ENCODE measurements at regions not wholly inside any gene's neighbourhood (a gene's known extent, or its start where the extent isn't known, plus 50 kb on each side); places are given as distances from the start of the nearest gene placed in this dataset.
"Not testable (repeated sequence)": the region's sequence is repeated elsewhere in the genome, so short reads cannot be mapped to it uniquely, and the experiment has no call there.

DNA sequence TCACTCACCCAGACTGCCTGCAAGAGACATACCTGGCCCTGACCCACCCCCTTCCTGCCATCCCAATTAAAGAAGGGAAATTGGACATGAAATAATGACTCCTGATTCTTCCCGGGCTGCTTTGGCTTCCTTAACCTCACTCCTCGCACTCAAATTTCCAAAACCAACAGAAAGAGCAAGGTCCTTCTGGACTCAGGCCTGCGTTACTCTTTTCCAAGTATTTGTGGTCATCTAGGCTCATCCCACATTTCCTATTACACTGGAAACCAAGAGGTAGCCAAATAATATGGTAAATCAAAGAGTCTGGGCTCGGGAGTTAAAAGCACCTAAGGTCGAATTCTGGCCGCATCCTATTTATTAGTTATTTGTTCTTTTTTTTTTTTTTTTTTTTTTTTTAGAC is 359.3 kb downstream of the NPIPA8 start:
- DNase-seq = no peak

GRCh38 chr16:17972460-17972943 is 364.0 kb downstream of the NPIPA8 start:
- DNase-seq = no peak

DNA sequence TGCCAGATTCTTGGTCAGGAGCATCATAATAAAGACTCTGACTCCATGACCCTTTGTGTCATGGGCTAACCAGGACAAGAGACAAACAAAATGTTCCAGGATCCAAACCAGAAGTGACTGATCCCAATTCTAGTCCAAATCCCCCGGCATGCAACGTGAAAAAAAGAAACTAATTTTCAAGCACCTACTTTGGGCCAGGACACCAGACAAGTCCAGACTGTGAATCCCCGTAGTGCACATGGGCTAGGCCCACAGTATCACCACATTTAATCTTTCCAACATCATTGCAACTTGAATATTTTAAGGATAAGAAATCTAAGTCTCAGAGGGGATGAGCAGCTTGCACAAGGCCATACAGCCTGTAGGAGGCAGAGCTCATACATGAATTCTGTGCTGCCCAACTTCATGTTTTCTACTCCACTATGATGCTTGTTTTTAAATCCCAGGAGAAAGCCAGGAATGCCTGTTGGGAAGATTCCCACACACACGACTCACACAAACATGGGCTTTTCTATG is 365.7 kb downstream of the NPIPA8 start:
- DNase-seq = no peak

- no peak for DNase-seq
Observed at GRCh38 chr16:17970157-17970765, 366.3 kb downstream of the NPIPA8 start.

GRCh38 chr16:17965133-17965900 is 371.2 kb downstream of the NPIPA8 start:
- no peak for DNase-seq

DNA sequence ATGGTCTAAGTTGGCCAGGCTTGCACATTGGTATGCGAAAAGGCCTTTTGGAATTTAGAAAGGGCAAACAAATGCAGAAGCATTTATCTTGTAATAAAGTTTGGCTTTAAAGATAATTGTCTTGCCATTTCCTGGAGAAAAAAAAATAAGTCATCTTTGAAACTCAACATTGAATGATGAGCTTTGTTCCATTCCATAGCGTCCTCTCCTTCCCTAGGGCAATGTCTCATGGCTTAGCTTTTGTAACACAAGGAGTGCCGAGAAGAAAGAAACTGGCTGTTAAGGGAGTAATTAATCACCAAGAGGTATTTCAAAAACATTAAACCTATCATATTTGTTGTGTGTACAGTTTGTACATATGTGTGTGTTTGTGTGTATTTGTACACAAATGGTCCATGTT is 372.3 kb downstream of the NPIPA8 start:
- DNase-seq = no peak

GRCh38 chr16:17963185-17963836 is 373.2 kb downstream of the NPIPA8 start:
- no peak for DNase-seq

DNA sequence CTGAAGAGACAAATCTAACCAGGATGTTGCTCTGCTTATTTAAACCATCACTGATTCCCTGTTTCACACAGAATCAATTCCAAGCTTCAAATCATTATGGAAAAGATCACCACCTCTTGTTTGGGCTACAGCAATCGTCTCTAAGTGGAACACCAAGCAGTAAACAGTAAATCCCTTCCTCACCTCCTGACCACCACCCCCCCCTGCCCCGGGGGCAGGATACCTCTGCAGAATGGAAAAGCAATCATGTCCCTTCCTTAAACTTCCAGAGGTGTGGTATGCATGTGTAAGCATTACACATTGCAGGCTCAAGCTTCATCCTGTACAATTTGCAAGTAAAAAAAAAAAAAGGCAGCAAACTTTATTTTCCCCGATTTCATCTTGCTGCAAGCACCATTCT is 373.8 kb downstream of the NPIPA8 start:
- no peak for DNase-seq

GRCh38 chr16:17961822-17962221 is 374.7 kb downstream of the NPIPA8 start:
- DNase-seq = not testable (repeated sequence)

DNA sequence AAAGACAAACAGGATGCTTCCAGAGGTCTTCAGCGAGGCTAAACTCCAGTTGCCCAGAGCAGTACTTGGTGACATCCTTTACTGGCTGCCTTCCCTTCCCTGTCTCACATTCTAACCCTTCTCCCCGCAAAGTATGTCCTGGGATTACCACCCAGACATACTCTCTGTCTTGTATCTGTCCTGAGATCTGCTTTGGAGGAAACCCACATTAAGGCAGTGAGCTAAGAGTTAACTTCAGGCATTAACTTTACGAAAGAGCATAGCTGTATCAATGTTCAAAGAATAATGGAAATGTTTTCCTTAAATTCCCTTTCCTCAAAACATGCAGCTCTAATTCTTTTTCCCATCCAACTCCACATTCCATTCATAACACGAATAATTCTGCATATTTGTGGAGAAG is 385.2 kb downstream of the NPIPA8 start:
- no peak for DNase-seq

DNA sequence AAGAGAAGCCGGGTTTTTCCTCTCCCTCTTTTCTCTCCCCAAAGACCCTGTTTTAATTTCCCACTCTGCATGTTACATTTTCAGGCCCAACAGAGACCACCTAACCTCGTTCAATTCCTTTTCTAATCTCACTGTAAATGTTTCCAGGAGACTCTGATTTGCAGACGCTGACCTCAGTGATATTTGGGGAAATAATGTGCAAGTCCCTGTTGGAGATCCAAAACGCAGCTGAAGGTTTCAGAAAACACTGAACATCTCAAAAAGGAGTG is 386.6 kb downstream of the NPIPA8 start:
- no peak for DNase-seq

DNA sequence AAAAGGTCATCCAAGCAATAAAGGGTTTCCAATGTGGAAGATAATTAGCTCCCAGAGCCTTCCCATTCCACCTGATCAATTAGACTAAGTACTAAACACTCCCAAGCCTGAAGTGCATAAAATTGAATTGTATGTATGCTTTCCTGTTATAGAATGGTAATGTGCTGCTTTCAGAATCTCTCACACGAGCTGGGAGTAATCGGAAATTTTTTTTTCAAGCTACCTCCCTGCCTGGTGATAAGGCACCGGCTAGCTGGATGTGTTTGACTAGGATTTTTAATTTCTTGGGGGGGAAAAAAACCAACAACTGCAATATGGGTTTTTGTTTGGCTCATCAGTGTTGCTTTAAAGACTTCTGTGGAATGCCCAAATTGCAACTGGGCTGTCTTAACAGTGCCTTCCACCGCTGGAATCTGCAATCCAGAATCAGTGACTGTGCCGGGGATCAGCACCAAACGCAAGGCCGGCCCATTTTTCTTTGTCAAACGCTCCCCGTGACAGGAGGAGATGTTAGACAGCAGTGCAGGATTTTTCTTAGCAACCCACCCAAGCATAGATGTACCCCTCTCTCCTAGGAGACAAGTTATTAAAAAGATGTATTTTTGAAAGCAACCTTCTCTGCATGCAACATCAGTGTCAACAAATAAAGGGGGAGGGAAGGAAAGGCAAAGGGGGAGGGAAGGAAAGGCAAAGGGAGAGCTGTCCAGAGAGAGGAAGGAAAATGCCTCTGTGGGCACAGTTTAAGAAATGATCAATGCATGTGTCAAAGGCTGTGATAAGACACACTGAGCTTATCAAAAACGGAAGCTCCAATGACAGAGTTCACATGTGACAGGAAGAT is 387.2 kb downstream of the NPIPA8 start:
- DNase-seq = no peak

DNA sequence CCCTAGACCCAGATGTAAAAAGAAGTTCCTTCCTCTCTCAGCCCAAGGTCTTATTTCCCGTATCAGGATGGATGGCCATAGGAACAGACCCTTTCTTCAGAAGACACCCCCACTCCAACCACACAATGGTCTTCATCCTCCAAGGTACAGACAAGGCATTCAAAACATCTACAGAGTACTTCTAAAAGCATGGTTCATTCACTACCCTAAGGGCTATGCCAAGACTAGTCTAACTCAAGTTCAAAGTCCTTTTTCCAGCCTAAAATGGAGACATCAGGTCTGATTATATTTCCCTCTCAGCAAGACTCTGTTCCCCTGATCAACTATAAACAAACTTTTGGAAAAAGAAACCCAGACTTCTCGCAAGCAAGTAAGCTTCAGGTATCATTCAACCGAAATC is 388.9 kb downstream of the NPIPA8 start:
- DNase-seq = no peak

- no peak for DNase-seq
Observed at GRCh38 chr16:17947165-17947564, 389.4 kb downstream of the NPIPA8 start.

DNA sequence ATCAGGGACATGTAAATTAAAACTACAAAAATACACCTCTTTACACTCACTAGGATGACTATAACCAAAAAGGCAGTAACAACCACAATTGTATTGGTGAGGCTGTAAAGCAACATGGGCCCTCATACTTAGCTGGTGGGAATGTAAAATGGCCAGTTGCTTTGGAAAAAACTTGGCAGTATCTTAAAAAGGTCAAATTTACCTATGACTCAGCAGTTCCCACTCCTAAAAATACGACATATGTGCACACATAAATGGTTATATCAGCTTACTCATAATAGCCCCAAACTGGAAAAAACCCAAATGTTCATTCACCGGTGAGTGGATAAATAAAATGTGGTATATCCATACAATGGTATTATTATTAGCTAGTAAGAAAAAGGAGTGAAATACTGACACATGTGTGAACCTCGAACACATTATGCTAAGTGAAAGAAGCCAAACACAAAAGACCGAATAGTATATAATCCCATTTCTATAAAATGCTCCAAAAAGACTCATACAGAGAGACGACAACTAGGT is 391.4 kb downstream of the NPIPA8 start:
- no peak for DNase-seq

DNA sequence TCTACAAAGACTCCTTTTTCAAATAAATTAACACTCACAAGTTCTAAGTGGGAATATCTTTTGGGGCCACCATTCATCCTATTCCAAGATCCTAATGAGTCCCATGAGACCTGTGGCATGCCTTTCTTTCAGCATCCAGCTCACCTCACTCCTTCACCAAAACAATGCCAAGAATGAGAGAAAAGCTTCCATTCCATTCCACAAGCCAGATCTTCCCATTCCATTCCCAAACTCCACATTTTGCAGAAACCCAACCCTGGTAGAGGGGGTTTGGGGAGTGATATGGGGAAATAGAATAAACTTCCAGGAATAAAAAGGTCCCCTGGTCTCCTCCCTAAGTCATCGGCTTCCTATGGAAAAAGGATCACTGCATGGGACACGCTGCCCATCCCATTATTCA is 392.2 kb downstream of the NPIPA8 start:
- DNase-seq = no peak

DNA sequence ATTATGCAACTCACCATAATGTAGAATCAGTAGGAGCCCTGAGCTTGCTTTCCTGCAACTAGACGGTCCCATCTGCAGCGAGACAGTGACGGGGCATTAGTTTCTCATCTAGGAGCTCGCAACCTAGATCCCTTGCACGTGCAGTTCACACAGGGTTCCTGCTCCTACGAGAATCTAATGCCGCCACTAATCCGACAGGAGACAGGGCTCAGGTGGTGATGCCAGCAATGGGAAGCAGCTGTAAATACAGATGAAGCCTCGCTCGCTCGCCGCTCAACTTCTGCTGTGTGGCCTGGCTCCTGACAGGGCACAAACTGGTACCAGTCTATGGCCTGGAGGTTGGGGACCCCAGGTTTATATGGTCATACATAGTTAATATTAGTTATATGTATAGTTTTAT is 394.5 kb downstream of the NPIPA8 start:
- no peak for DNase-seq

- DNase-seq = no peak
Observed at GRCh38 chr16:17940584-17941364, 395.8 kb downstream of the NPIPA8 start.

GRCh38 chr16:17939723-17940122 is 396.8 kb downstream of the NPIPA8 start:
- DNase-seq = no peak

DNA sequence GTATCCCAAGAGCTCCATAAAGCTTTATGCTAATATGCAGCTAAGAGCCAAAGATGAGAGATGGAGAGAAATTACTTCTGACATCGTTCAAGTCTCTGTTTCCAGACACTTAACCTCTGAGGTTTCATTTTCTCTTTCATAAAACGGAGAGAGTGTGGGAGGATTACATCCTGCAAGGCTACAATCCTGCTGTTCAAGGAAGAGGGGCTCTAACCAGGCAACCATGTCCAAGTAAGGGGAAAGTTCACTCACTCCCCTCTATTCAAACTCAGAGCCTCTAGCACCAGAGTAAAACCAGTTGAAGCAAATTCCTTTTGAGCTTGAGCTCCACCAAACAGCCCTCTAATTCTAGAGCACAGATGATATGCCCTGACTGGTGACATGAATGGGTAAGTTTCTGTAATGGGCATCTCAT is 397.4 kb downstream of the NPIPA8 start:
- no peak for DNase-seq

GRCh38 chr16:17938546-17938945 is 398.0 kb downstream of the NPIPA8 start:
- no peak for DNase-seq

- no peak for DNase-seq
Observed at GRCh38 chr16:17936766-17937402, 399.7 kb downstream of the NPIPA8 start.
